Hepatocyte (in vitro differentiated cells): ENCODE measurements at regions not wholly inside any gene's neighbourhood (a gene's known extent, or its start where the extent isn't known, plus 50 kb on each side); places are given as distances from the start of the nearest gene placed in this dataset.

Experiments
- DNase-seq: peaks from one replicate; pipeline ENCODE4 v3.0.0-alpha.2; 2016; ENCODE audit warnings: low spot score
- H2AFZ ChIP-seq: fragments of 200-600 bp; sonication (generic); 2 replicates; pipeline ENCODE4 v1.6.0; 2016; ENCODE audit warnings: antibody characterized with exemption, mild to moderate bottlenecking
- H3K27ac ChIP-seq: fragments of 200-600 bp; sonication (generic); 2 replicates; pipeline ENCODE4 v1.5.1; 2016; ENCODE audit warnings: mild to moderate bottlenecking
- H3K27me3 ChIP-seq: fragments of 200-600 bp; sonication (generic); 2 replicates; pipeline ENCODE4 v1.6.1; 2016
- H3K36me3 ChIP-seq: fragments of 200-600 bp; sonication (generic); replicated peaks from 2 replicates; pipeline ENCODE4 v1.5.1; 2016; ENCODE audit warnings: low read depth; ENCODE audit not compliant: insufficient read depth
- H3K4me1 ChIP-seq: fragments of 200-600 bp; sonication (generic); 2 replicates; pipeline ENCODE4 v1.5.1; 2016; ENCODE audit warnings: mild to moderate bottlenecking, moderate library complexity; ENCODE audit not compliant: insufficient read depth
- H3K4me2 ChIP-seq: fragments of 200-600 bp; sonication (generic); 2 replicates; pipeline ENCODE4 v1.6.0; 2016
- H3K4me3 ChIP-seq: fragments of 200-600 bp; sonication (generic); 2 replicates; pipeline ENCODE4 v1.5.1; 2016; ENCODE audit warnings: mild to moderate bottlenecking
- H3K79me2 ChIP-seq: fragments of 200-600 bp; sonication (generic); 2 replicates; pipeline ENCODE4 v1.6.0; 2017; ENCODE audit warnings: mild to moderate bottlenecking
- H3K9me2 ChIP-seq: fragments of 200-600 bp; sonication (generic); replicated peaks from 2 replicates; pipeline ENCODE4 v1.6.0; 2017; ENCODE audit warnings: mild to moderate bottlenecking; ENCODE audit not compliant: insufficient read depth
- H3K9me3 ChIP-seq: fragments of 200-600 bp; sonication (generic); 2 replicates; pipeline ENCODE4 v1.5.1; 2016; ENCODE audit warnings: low read depth, mild to moderate bottlenecking
- H4K20me1 ChIP-seq: fragments of 200-600 bp; sonication (generic); 2 replicates; pipeline ENCODE4 v1.6.0; 2016; ENCODE audit warnings: mild to moderate bottlenecking; ENCODE audit not compliant: insufficient read depth, poor library complexity, severe bottlenecking
- CTCF ChIP-seq: fragments of 200-600 bp; sonication (generic); IDR thresholded peaks from 2 replicates; pipeline ENCODE4 v1.5.1; 2016; ENCODE audit warnings: antibody characterized with exemption, mild to moderate bottlenecking; ENCODE audit not compliant: poor library complexity
- EZH2 ChIP-seq: fragments of 200-600 bp; sonication (generic); IDR thresholded peaks from 2 replicates; pipeline ENCODE4 v1.6.1; 2016; ENCODE audit warnings: antibody characterized with exemption, mild to moderate bottlenecking, borderline replicate concordance
- EZH2phosphoT487 ChIP-seq: fragments of 200-600 bp; sonication (generic); IDR thresholded peaks from one replicate; pipeline ENCODE4 v1.6.1; 2018; ENCODE audit warnings: antibody characterized with exemption, mild to moderate bottlenecking, low read depth, moderate library complexity; ENCODE audit not compliant: unreplicated experiment, severe bottlenecking
- WGBS: methylation state at CpG from one replicate; pipeline ENCODE4 v1.1.6; 2016; ENCODE audit warnings: low lambda C conversion rate; ENCODE audit errors: missing lambda C conversion rate; 5-methylcytosine and 5-hydroxymethylcytosine counted together

- Histone ChIP-seq H4K20me1 (no peaks in the 10 kb centered on the region), H3K27ac (no peak overlapping the region), H3K36me3 (no peaks in the 10 kb centered on the region), H3K4me3 (no peak overlapping the region), H3K79me2 (no peaks in the 10 kb centered on the region), H3K4me2 (no peak overlapping the region), H2AFZ (no peak overlapping the region), H3K9me2 (no peaks in the 10 kb centered on the region), H3K27me3 (no peaks in the 10 kb centered on the region), H3K9me3 (no peaks in the 10 kb centered on the region), H3K4me1 (no peaks in the 10 kb centered on the region)
- WGBS: 45% methylated on average over 7 of the region's 7 CpGs
- peak; percentile 19 for DNase-seq
- no peak for TF ChIP-seq EZH2phosphoT487
- TF ChIP-seq CTCF: no peak
- no peak for TF ChIP-seq EZH2
Observed at GRCh38 chr15:69939513-69940440, 157.9 kb downstream of the TLE3 start.

- WGBS: 94% methylated on average over 24 of the region's 24 CpGs
- H3K4me2 ChIP-seq: no peak overlapping the region
- no peaks in the 10 kb centered on the region for H3K27me3 ChIP-seq
- no peaks in the 10 kb centered on the region for H3K9me3 ChIP-seq
- H3K27ac ChIP-seq: no peak overlapping the region
- H3K36me3 ChIP-seq: no peaks in the 10 kb centered on the region
- no peak for DNase-seq
- H3K9me2 ChIP-seq: no peaks in the 10 kb centered on the region
- no peaks in the 10 kb centered on the region for H4K20me1 ChIP-seq
- no peak for TF ChIP-seq CTCF
- no peak for TF ChIP-seq EZH2phosphoT487
- TF ChIP-seq EZH2: no peak
- no peak overlapping the region for H2AFZ ChIP-seq
- H3K4me3 ChIP-seq: no peak overlapping the region
- no peaks in the 10 kb centered on the region for H3K4me1 ChIP-seq
- no peaks in the 10 kb centered on the region for H3K79me2 ChIP-seq
Observed at GRCh38 chr15:69940441-69941300, 157.0 kb downstream of the TLE3 start.

GRCh38 chr15:69941301-69941605, 156.5 kb downstream of the TLE3 start:
- H3K27ac ChIP-seq: no peak overlapping the region
- H3K27me3 ChIP-seq: no peaks in the 10 kb centered on the region
- no peaks in the 10 kb centered on the region for H4K20me1 ChIP-seq
- H3K4me2 ChIP-seq: no peak overlapping the region
- no peak overlapping the region for H3K4me3 ChIP-seq
- H3K4me1 ChIP-seq: no peaks in the 10 kb centered on the region
- no peaks in the 10 kb centered on the region for H3K36me3 ChIP-seq
- no peaks in the 10 kb centered on the region for H3K9me3 ChIP-seq
- 97% methylated on average over 19 of the region's 20 CpGs for WGBS
- H3K79me2 ChIP-seq: no peaks in the 10 kb centered on the region
- no peaks in the 10 kb centered on the region for H3K9me2 ChIP-seq
- TF ChIP-seq EZH2 (no peak), EZH2phosphoT487 (no peak), CTCF (no peak)
- DNase-seq: no peak
- no peak overlapping the region for H2AFZ ChIP-seq
